Mesenchymal stem cell (in vitro differentiated cells and primary cell): ENCODE measurements at regions not wholly inside any gene's neighbourhood (a gene's known extent, or its start where the extent isn't known, plus 50 kb on each side); places are given as distances from the start of the nearest gene placed in this dataset.

Experiments
- DNase-seq: peaks from one replicate; pipeline ENCODE4 v3.0.0-alpha.2; 2013
- H2AFZ ChIP-seq: one replicate; pipeline ENCODE4 v1.6.1; 2013; ENCODE audit warnings: low read depth, mild to moderate bottlenecking, control low read depth, inconsistent platforms, low read length, moderate library complexity
- H2AK5ac ChIP-seq: 2 replicates; pipeline ENCODE4 v1.6.1; 2013; ENCODE audit warnings: low read length, moderate library complexity, mild to moderate bottlenecking, inconsistent platforms; ENCODE audit not compliant: severe bottlenecking
- H2BK120ac ChIP-seq: one replicate; pipeline ENCODE4 v1.6.1; 2013; ENCODE audit warnings: low read depth, mild to moderate bottlenecking, inconsistent platforms, low read length, moderate library complexity
- H2BK12ac ChIP-seq, 2 experiments: one replicate each; pipeline ENCODE4 v1.6.1; 2013; ENCODE audit warnings: inconsistent platforms in 2 of 2, low read length in 2 of 2, mild to moderate bottlenecking in 2 of 2, moderate library complexity in 2 of 2, control low read depth in 1 of 2
- H2BK15ac ChIP-seq: one replicate; pipeline ENCODE4 v1.6.1; 2013; ENCODE audit warnings: mild to moderate bottlenecking, low read depth, inconsistent platforms; ENCODE audit not compliant: poor library complexity, severe bottlenecking
- H2BK5ac ChIP-seq: 2 replicates; pipeline ENCODE4 v1.6.1; 2013; ENCODE audit warnings: low read depth, mild to moderate bottlenecking, low read length, control low read depth, inconsistent platforms; ENCODE audit not compliant: poor library complexity, severe bottlenecking
- H3K14ac ChIP-seq, 2 experiments: one replicate each; pipeline ENCODE4 v1.6.1; 2013; ENCODE audit warnings: inconsistent platforms in 2 of 2, low read length in 2 of 2, control low read depth in 1 of 2, mild to moderate bottlenecking in 1 of 2, moderate library complexity in 1 of 2
- H3K18ac ChIP-seq, 2 experiments: one replicate each; pipeline ENCODE4 v1.6.1; 2013; ENCODE audit warnings: inconsistent platforms in 2 of 2, low read length in 2 of 2, control low read depth in 1 of 2, low read depth in 1 of 2, mild to moderate bottlenecking in 1 of 2
- H3K23ac ChIP-seq, 2 experiments: one replicate each; pipeline ENCODE4 v1.6.1; 2013; ENCODE audit warnings: inconsistent platforms in 2 of 2, low read length in 2 of 2, mild to moderate bottlenecking in 2 of 2, moderate library complexity in 2 of 2, control low read depth in 1 of 2
- H3K27ac ChIP-seq: 2 replicates; pipeline ENCODE4 v1.5.1; 2013; ENCODE audit warnings: mild to moderate bottlenecking, moderate library complexity, low read length, control low read depth, inconsistent platforms; ENCODE audit not compliant: poor library complexity, severe bottlenecking
- H3K27me3 ChIP-seq, 2 experiments: 2 replicates each; pipeline versions ENCODE4 v1.6.1 to v1.7.0; 2013; ENCODE audit warnings: low read length in 2 of 2, mild to moderate bottlenecking in 2 of 2, moderate library complexity in 2 of 2, control low read depth in 1 of 2, inconsistent platforms in 1 of 2; ENCODE audit not compliant: control insufficient read depth in 1 of 2, insufficient read depth in 1 of 2
- H3K36me3 ChIP-seq, 2 experiments: 2 replicates each; pipeline versions ENCODE4 v1.6.1 to v1.7.0; 2013; ENCODE audit warnings: low read length in 2 of 2, control low read depth in 1 of 2, inconsistent platforms in 1 of 2, low read depth in 1 of 2, mild to moderate bottlenecking in 1 of 2; ENCODE audit not compliant: insufficient read depth in 2 of 2, control insufficient read depth in 1 of 2
- H3K4ac ChIP-seq, 2 experiments: one replicate each; pipeline ENCODE4 v1.6.1; 2013; ENCODE audit warnings: inconsistent platforms in 2 of 2, low read length in 2 of 2, mild to moderate bottlenecking in 2 of 2, moderate library complexity in 2 of 2, control low read depth in 1 of 2, low read depth in 1 of 2
- H3K4me1 ChIP-seq: 2 replicates; pipeline ENCODE4 v1.6.1; 2013; ENCODE audit warnings: low read depth, low read length, control low read depth; ENCODE audit not compliant: control insufficient read depth, insufficient read depth
- H3K4me2 ChIP-seq: 2 replicates; pipeline ENCODE4 v1.6.1; 2013; ENCODE audit warnings: low read length, mild to moderate bottlenecking, inconsistent platforms; ENCODE audit not compliant: poor library complexity, severe bottlenecking
- H3K4me3 ChIP-seq, 2 experiments: 2 replicates each; pipeline versions ENCODE4 v1.5.1 to v1.7.0; 2013; ENCODE audit warnings: low read length in 2 of 2, mild to moderate bottlenecking in 2 of 2, control low read depth in 1 of 2, low read depth in 1 of 2; ENCODE audit not compliant: insufficient read depth in 1 of 2
- H3K79me1 ChIP-seq: replicated peaks from 2 replicates; pipeline ENCODE4 v1.6.1; 2013; ENCODE audit warnings: mild to moderate bottlenecking, control low read depth, low read length, inconsistent platforms; ENCODE audit not compliant: poor library complexity, severe bottlenecking
- H3K9ac ChIP-seq: 2 replicates; pipeline ENCODE4 v1.7.0; 2013; ENCODE audit warnings: mild to moderate bottlenecking, low read length, moderate library complexity
- H3K9me3 ChIP-seq: 2 replicates; pipeline ENCODE4 v1.7.0; 2013; ENCODE audit warnings: mild to moderate bottlenecking, low read length; ENCODE audit not compliant: control insufficient read depth
- H4K8ac ChIP-seq: one replicate; pipeline ENCODE4 v1.6.1; 2013; ENCODE audit warnings: inconsistent platforms, mild to moderate bottlenecking, low read length, moderate library complexity
- H4K91ac ChIP-seq: one replicate; pipeline ENCODE4 v1.6.1; 2013; ENCODE audit warnings: mild to moderate bottlenecking, low read length, inconsistent platforms
- WGBS: methylation state at CpG from one replicate; pipeline ENCODE4 v1.1.7; 2013; ENCODE audit warnings: mixed read lengths; 5-methylcytosine and 5-hydroxymethylcytosine counted together

- Histone ChIP-seq H3K27ac (no peak overlapping the region), H3K9me3 (no peaks in the 10 kb centered on the region), H3K4me2 (no peak overlapping the region), H3K4ac (no peak overlapping the region), H3K36me3 (no peaks in the 10 kb centered on the region), H2AK5ac (no peak overlapping the region), H4K91ac (no peak overlapping the region), H4K8ac (no peak overlapping the region), H3K23ac (no peak overlapping the region), H2BK15ac (no peak overlapping the region), H2BK12ac (no peak overlapping the region), H3K79me1 (no peaks in the 10 kb centered on the region), H3K27me3 (no peaks in the 10 kb centered on the region), H2BK5ac (no peak overlapping the region), H3K4me3 (no peak overlapping the region), H2BK120ac (no peak overlapping the region), H3K4me1 (no peaks in the 10 kb centered on the region), H3K9ac (no peak overlapping the region), H2AFZ (no peak overlapping the region), H3K18ac (no peak overlapping the region), H3K14ac (no peak overlapping the region)
- 85% methylated on average over 3 of the region's 3 CpGs for WGBS
- DNase-seq: no peak
These were observed 413.6 kb upstream of the KCNH7 start for GRCh38 chr2:163252199-163252598.

GRCh38 chr2:163248376-163249253, 410.0 kb upstream of the KCNH7 start:
- no peak overlapping the region for H2BK120ac ChIP-seq
- H2BK12ac ChIP-seq: no peak overlapping the region
- no peaks in the 10 kb centered on the region for H3K36me3 ChIP-seq
- H3K9ac ChIP-seq: no peak overlapping the region
- H4K91ac ChIP-seq: no peak overlapping the region
- no peaks in the 10 kb centered on the region for H3K27me3 ChIP-seq
- no peak overlapping the region for H3K4me2 ChIP-seq
- H3K4me3 ChIP-seq: no peak overlapping the region
- H3K14ac ChIP-seq: no peak overlapping the region
- no peak overlapping the region for H2BK15ac ChIP-seq
- H2AFZ ChIP-seq: no peak overlapping the region
- H3K9me3 ChIP-seq: no peaks in the 10 kb centered on the region
- H3K4ac ChIP-seq: no peak overlapping the region
- H3K23ac ChIP-seq: no peak overlapping the region
- no peak overlapping the region for H3K18ac ChIP-seq
- H4K8ac ChIP-seq: no peak overlapping the region
- DNase-seq: no peak
- no peak overlapping the region for H3K27ac ChIP-seq
- H2BK5ac ChIP-seq: no peak overlapping the region
- no peaks in the 10 kb centered on the region for H3K79me1 ChIP-seq
- no peak overlapping the region for H2AK5ac ChIP-seq
- WGBS: 76% methylated on average over 3 of the region's 5 CpGs
- no peaks in the 10 kb centered on the region for H3K4me1 ChIP-seq

- Histone ChIP-seq H3K27ac (no peak overlapping the region), H3K36me3 (no peaks in the 10 kb centered on the region)
These were observed 409.3 kb upstream of the KCNH7 start for GRCh38 chr2:163247847-163248220.

GRCh38 chr2:163247156-163247846, 408.7 kb upstream of the KCNH7 start:
- no peak for DNase-seq
- Histone ChIP-seq H2BK5ac (no peak overlapping the region), H3K4ac (no peak overlapping the region), H3K23ac (no peak overlapping the region), H2BK12ac (no peak overlapping the region), H2BK120ac (no peak overlapping the region), H3K4me3 (no peak overlapping the region), H2BK15ac (no peak overlapping the region), H3K27me3 (no peaks in the 10 kb centered on the region), H3K9ac (no peak overlapping the region), H2AK5ac (no peak overlapping the region), H3K79me1 (no peaks in the 10 kb centered on the region), H4K91ac (no peak overlapping the region), H3K36me3 (no peaks in the 10 kb centered on the region), H3K18ac (no peak overlapping the region), H3K4me2 (no peak overlapping the region), H3K4me1 (no peaks in the 10 kb centered on the region), H4K8ac (no peak overlapping the region), H3K27ac (no peak overlapping the region), H2AFZ (no peak overlapping the region), H3K9me3 (no peaks in the 10 kb centered on the region), H3K14ac (no peak overlapping the region)
- WGBS: 85% methylated on average over 5 of the region's 6 CpGs

More at GRCh38 chr2:163247847-163248220, 409.3 kb upstream of the KCNH7 start:
- 88% methylated on average over 2 of the region's 2 CpGs for WGBS
- Histone ChIP-seq H3K9me3 (no peaks in the 10 kb centered on the region), H2BK15ac (no peak overlapping the region), H3K4me3 (no peak overlapping the region), H2BK12ac (no peak overlapping the region), H3K4me1 (no peaks in the 10 kb centered on the region), H2AFZ (no peak overlapping the region), H3K9ac (no peak overlapping the region), H3K4ac (no peak overlapping the region), H4K91ac (no peak overlapping the region), H2BK120ac (no peak overlapping the region), H3K79me1 (no peaks in the 10 kb centered on the region), H3K18ac (no peak overlapping the region), H4K8ac (no peak overlapping the region), H3K14ac (no peak overlapping the region), H2AK5ac (no peak overlapping the region), H3K4me2 (no peak overlapping the region), H3K27me3 (no peaks in the 10 kb centered on the region), H2BK5ac (no peak overlapping the region), H3K23ac (no peak overlapping the region)
- no peak for DNase-seq
